Hepatocyte (in vitro differentiated cells): ENCODE measurements at regions not wholly inside any gene's neighbourhood (a gene's known extent, or its start where the extent isn't known, plus 50 kb on each side); places are given as distances from the start of the nearest gene placed in this dataset.

Source experiments
- EZH2 ChIP-seq: fragments of 200-600 bp; sonication (generic); IDR thresholded peaks from 2 replicates; pipeline ENCODE4 v1.6.1; 2016; ENCODE audit warnings: antibody characterized with exemption, mild to moderate bottlenecking, borderline replicate concordance
- TF ChIP-seq, protein P1 (sequence below): fragments of 200-600 bp; sonication (generic); IDR thresholded peaks from 2 replicates; pipeline ENCODE4 v1.5.1; 2016; ENCODE audit warnings: antibody characterized with exemption, mild to moderate bottlenecking; ENCODE audit not compliant: poor library complexity

DNA sequence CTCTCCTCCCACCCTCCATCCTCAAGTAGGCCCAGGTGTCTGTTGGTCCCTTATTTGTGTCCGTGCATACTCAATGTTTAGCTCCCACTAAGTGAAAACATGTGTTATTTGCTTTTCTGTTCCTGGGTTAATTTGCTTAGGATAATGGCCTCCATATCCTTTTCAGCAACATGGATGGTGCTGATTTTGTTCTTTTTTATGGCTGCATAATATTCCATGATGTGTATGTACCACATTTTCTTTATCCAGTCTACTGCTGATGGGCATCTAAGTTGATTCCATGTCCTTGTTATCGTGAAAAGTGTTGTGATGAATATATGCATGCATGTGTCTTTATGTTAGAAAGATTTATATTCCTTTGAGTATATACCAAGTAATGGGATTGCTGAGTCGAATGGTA, 314.9 kb upstream of the IRAK1BP1 start:
- TF ChIP-seq, protein P1, sequence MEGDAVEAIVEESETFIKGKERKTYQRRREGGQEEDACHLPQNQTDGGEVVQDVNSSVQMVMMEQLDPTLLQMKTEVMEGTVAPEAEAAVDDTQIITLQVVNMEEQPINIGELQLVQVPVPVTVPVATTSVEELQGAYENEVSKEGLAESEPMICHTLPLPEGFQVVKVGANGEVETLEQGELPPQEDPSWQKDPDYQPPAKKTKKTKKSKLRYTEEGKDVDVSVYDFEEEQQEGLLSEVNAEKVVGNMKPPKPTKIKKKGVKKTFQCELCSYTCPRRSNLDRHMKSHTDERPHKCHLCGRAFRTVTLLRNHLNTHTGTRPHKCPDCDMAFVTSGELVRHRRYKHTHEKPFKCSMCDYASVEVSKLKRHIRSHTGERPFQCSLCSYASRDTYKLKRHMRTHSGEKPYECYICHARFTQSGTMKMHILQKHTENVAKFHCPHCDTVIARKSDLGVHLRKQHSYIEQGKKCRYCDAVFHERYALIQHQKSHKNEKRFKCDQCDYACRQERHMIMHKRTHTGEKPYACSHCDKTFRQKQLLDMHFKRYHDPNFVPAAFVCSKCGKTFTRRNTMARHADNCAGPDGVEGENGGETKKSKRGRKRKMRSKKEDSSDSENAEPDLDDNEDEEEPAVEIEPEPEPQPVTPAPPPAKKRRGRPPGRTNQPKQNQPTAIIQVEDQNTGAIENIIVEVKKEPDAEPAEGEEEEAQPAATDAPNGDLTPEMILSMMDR = no peak
- no peak for TF ChIP-seq EZH2
